ENCODE measurements at regions not wholly inside any gene's neighbourhood (a gene's known extent, or its start where the extent isn't known, plus 50 kb on each side); places are given as distances from the start of the nearest gene placed in this dataset.

- no peaks in the 10 kb centered on the region for H3K4me1 ChIP-seq (ENCODE audit: control insufficient read depth, insufficient read depth, low read depth, low read length)
- H3K4ac ChIP-seq (ENCODE audit: low read depth in 1 of 2, low read length in 2 of 2), result no peak overlapping the region
- no peaks in the 10 kb centered on the region for H3K36me3 ChIP-seq (ENCODE audit: control insufficient read depth in 1 of 2, insufficient read depth in 2 of 2, low read depth in 1 of 2, low read length in 2 of 2)
- no peak overlapping the region for H3K9ac ChIP-seq (ENCODE audit: low read length)
- no peak overlapping the region for H2BK15ac ChIP-seq (ENCODE audit: low read depth, poor library complexity, severe bottlenecking)
- no peak overlapping the region for H3K23ac ChIP-seq (ENCODE audit: low read length in 2 of 2)
- no peaks in the 10 kb centered on the region for H3K79me1 ChIP-seq (replicated peaks; ENCODE audit: low read length, poor library complexity, severe bottlenecking)
- no peak overlapping the region for H4K91ac ChIP-seq (ENCODE audit: low read length)
- H3K4me2 ChIP-seq (ENCODE audit: low read length, poor library complexity, severe bottlenecking), result no peak overlapping the region
- H3K9me3 ChIP-seq (ENCODE audit: control insufficient read depth, low read length), result peaks cover 16% of the 10 kb centered on the region
- H4K8ac ChIP-seq (ENCODE audit: low read length), result no peak overlapping the region
- no peaks in the 10 kb centered on the region for H3K27me3 ChIP-seq (ENCODE audit: control insufficient read depth in 1 of 2, insufficient read depth in 1 of 2, low read length in 2 of 2)
- no peak overlapping the region for H3K4me3 ChIP-seq (ENCODE audit: insufficient read depth in 1 of 2, low read depth in 1 of 2, low read length in 2 of 2)
- H2AK5ac ChIP-seq (ENCODE audit: low read length, severe bottlenecking), result no peak overlapping the region
- no peak overlapping the region for H3K27ac ChIP-seq (ENCODE audit: low read length, poor library complexity, severe bottlenecking)
- 94% methylated on average over 2 of the region's 3 CpGs for WGBS
- no peak overlapping the region for H2BK5ac ChIP-seq (ENCODE audit: low read depth, low read length, poor library complexity, severe bottlenecking)
- no peak overlapping the region for H2AFZ ChIP-seq (ENCODE audit: low read depth, low read length)
- no peak overlapping the region for H2BK120ac ChIP-seq (ENCODE audit: low read depth, low read length)
- H2BK12ac ChIP-seq (ENCODE audit: low read length in 2 of 2), result no peak overlapping the region
- no peak overlapping the region for H3K18ac ChIP-seq (ENCODE audit: low read depth in 1 of 2, low read length in 2 of 2)
- no peak for DNase-seq
- no peak overlapping the region for H3K14ac ChIP-seq (ENCODE audit: low read length in 2 of 2)
Measured at GRCh38 chr3:193080821-193081365, 160.1 kb upstream of the PLAAT1 start.

GRCh38 chr3:193085655-193086054 is 155.4 kb upstream of the PLAAT1 start:
- no peaks in the 10 kb centered on the region for H3K36me3 ChIP-seq (ENCODE audit: control insufficient read depth in 1 of 2, insufficient read depth in 2 of 2, low read depth in 1 of 2, low read length in 2 of 2)
- no peak overlapping the region for H2BK5ac ChIP-seq (ENCODE audit: low read depth, low read length, poor library complexity, severe bottlenecking)
- H3K4ac ChIP-seq (ENCODE audit: low read depth in 1 of 2, low read length in 2 of 2), result no peak overlapping the region
- H2BK12ac ChIP-seq (ENCODE audit: low read length in 2 of 2), result no peak overlapping the region
- peaks cover 16% of the 10 kb centered on the region for H3K9me3 ChIP-seq (ENCODE audit: control insufficient read depth, low read length)
- no peaks in the 10 kb centered on the region for H3K4me1 ChIP-seq (ENCODE audit: control insufficient read depth, insufficient read depth, low read depth, low read length)
- H2AK5ac ChIP-seq (ENCODE audit: low read length, severe bottlenecking), result no peak overlapping the region
- H3K23ac ChIP-seq (ENCODE audit: low read length in 2 of 2), result no peak overlapping the region
- H3K9ac ChIP-seq (ENCODE audit: low read length), result no peak overlapping the region
- H2AFZ ChIP-seq (ENCODE audit: low read depth, low read length), result no peak overlapping the region
- H4K91ac ChIP-seq (ENCODE audit: low read length), result no peak overlapping the region
- DNase-seq, result no peak
- no peak overlapping the region for H3K18ac ChIP-seq (ENCODE audit: low read depth in 1 of 2, low read length in 2 of 2)
- H3K4me3 ChIP-seq (ENCODE audit: insufficient read depth in 1 of 2, low read depth in 1 of 2, low read length in 2 of 2), result no peak overlapping the region
- H3K79me1 ChIP-seq (replicated peaks; ENCODE audit: low read length, poor library complexity, severe bottlenecking), result no peaks in the 10 kb centered on the region
- no peak overlapping the region for H2BK15ac ChIP-seq (ENCODE audit: low read depth, poor library complexity, severe bottlenecking)
- no peak overlapping the region for H3K14ac ChIP-seq (ENCODE audit: low read length in 2 of 2)
- H4K8ac ChIP-seq (ENCODE audit: low read length), result no peak overlapping the region
- no peak overlapping the region for H3K27ac ChIP-seq (ENCODE audit: low read length, poor library complexity, severe bottlenecking)
- H2BK120ac ChIP-seq (ENCODE audit: low read depth, low read length), result no peak overlapping the region
- H3K4me2 ChIP-seq (ENCODE audit: low read length, poor library complexity, severe bottlenecking), result no peak overlapping the region
- H3K27me3 ChIP-seq (ENCODE audit: control insufficient read depth in 1 of 2, insufficient read depth in 1 of 2, low read length in 2 of 2), result no peaks in the 10 kb centered on the region
- 63% methylated on average over 1 of the region's 2 CpGs for WGBS

GRCh38 chr3:193086681-193087080 is 154.3 kb upstream of the PLAAT1 start:
- peaks cover 16% of the 10 kb centered on the region for H3K9me3 ChIP-seq (ENCODE audit: control insufficient read depth, low read length)
- no peak overlapping the region for H3K9ac ChIP-seq (ENCODE audit: low read length)
- no peak overlapping the region for H2BK12ac ChIP-seq (ENCODE audit: low read length in 2 of 2)
- no peak overlapping the region for H2AK5ac ChIP-seq (ENCODE audit: low read length, severe bottlenecking)
- no peak overlapping the region for H2BK5ac ChIP-seq (ENCODE audit: low read depth, low read length, poor library complexity, severe bottlenecking)
- H3K4me3 ChIP-seq (ENCODE audit: insufficient read depth in 1 of 2, low read depth in 1 of 2, low read length in 2 of 2), result no peak overlapping the region
- H3K4me2 ChIP-seq (ENCODE audit: low read length, poor library complexity, severe bottlenecking), result no peak overlapping the region
- H2AFZ ChIP-seq (ENCODE audit: low read depth, low read length), result no peak overlapping the region
- H2BK120ac ChIP-seq (ENCODE audit: low read depth, low read length), result no peak overlapping the region
- DNase-seq, result no peak
- H2BK15ac ChIP-seq (ENCODE audit: low read depth, poor library complexity, severe bottlenecking), result no peak overlapping the region
- no peak overlapping the region for H3K4ac ChIP-seq (ENCODE audit: low read depth in 1 of 2, low read length in 2 of 2)
- H4K91ac ChIP-seq (ENCODE audit: low read length), result no peak overlapping the region
- no peak overlapping the region for H3K14ac ChIP-seq (ENCODE audit: low read length in 2 of 2)
- no peak overlapping the region for H3K23ac ChIP-seq (ENCODE audit: low read length in 2 of 2)
- 67% methylated on average over 3 of the region's 4 CpGs for WGBS
- no peak overlapping the region for H3K27ac ChIP-seq (ENCODE audit: low read length, poor library complexity, severe bottlenecking)
- H3K4me1 ChIP-seq (ENCODE audit: control insufficient read depth, insufficient read depth, low read depth, low read length), result no peaks in the 10 kb centered on the region
- H3K18ac ChIP-seq (ENCODE audit: low read depth in 1 of 2, low read length in 2 of 2), result no peak overlapping the region
- no peak overlapping the region for H4K8ac ChIP-seq (ENCODE audit: low read length)
- no peaks in the 10 kb centered on the region for H3K27me3 ChIP-seq (ENCODE audit: control insufficient read depth in 1 of 2, insufficient read depth in 1 of 2, low read length in 2 of 2)
- no peaks in the 10 kb centered on the region for H3K36me3 ChIP-seq (ENCODE audit: control insufficient read depth in 1 of 2, insufficient read depth in 2 of 2, low read depth in 1 of 2, low read length in 2 of 2)
- no peaks in the 10 kb centered on the region for H3K79me1 ChIP-seq (replicated peaks; ENCODE audit: low read length, poor library complexity, severe bottlenecking)

- H3K27ac ChIP-seq (ENCODE audit: low read length, poor library complexity, severe bottlenecking), result no peak overlapping the region
- H3K79me1 ChIP-seq (replicated peaks; ENCODE audit: low read length, poor library complexity, severe bottlenecking), result no peaks in the 10 kb centered on the region
- no peak overlapping the region for H4K8ac ChIP-seq (ENCODE audit: low read length)
- H2BK15ac ChIP-seq (ENCODE audit: low read depth, poor library complexity, severe bottlenecking), result no peak overlapping the region
- no peak overlapping the region for H3K18ac ChIP-seq (ENCODE audit: low read depth in 1 of 2, low read length in 2 of 2)
- no peak overlapping the region for H3K4me3 ChIP-seq (ENCODE audit: insufficient read depth in 1 of 2, low read depth in 1 of 2, low read length in 2 of 2)
- no peak overlapping the region for H3K14ac ChIP-seq (ENCODE audit: low read length in 2 of 2)
- no peak overlapping the region for H3K4me2 ChIP-seq (ENCODE audit: low read length, poor library complexity, severe bottlenecking)
- DNase-seq, result no peak
- no peak overlapping the region for H2BK5ac ChIP-seq (ENCODE audit: low read depth, low read length, poor library complexity, severe bottlenecking)
- no peak overlapping the region for H2AK5ac ChIP-seq (ENCODE audit: low read length, severe bottlenecking)
- no peak overlapping the region for H4K91ac ChIP-seq (ENCODE audit: low read length)
- no peak overlapping the region for H3K23ac ChIP-seq (ENCODE audit: low read length in 2 of 2)
- H2BK12ac ChIP-seq (ENCODE audit: low read length in 2 of 2), result no peak overlapping the region
- no peak overlapping the region for H2AFZ ChIP-seq (ENCODE audit: low read depth, low read length)
- H3K27me3 ChIP-seq (ENCODE audit: control insufficient read depth in 1 of 2, insufficient read depth in 1 of 2, low read length in 2 of 2), result no peaks in the 10 kb centered on the region
- no peak overlapping the region for H2BK120ac ChIP-seq (ENCODE audit: low read depth, low read length)
- H3K4me1 ChIP-seq (ENCODE audit: control insufficient read depth, insufficient read depth, low read depth, low read length), result no peaks in the 10 kb centered on the region
- H3K9me3 ChIP-seq (ENCODE audit: control insufficient read depth, low read length), result peaks cover 13% of the 10 kb centered on the region
- 94% methylated on average over 2 of the region's 3 CpGs for WGBS
- no peaks in the 10 kb centered on the region for H3K36me3 ChIP-seq (ENCODE audit: control insufficient read depth in 1 of 2, insufficient read depth in 2 of 2, low read depth in 1 of 2, low read length in 2 of 2)
- H3K4ac ChIP-seq (ENCODE audit: low read depth in 1 of 2, low read length in 2 of 2), result no peak overlapping the region
- H3K9ac ChIP-seq (ENCODE audit: low read length), result no peak overlapping the region
Measured at GRCh38 chr3:193087336-193087735, 153.7 kb upstream of the PLAAT1 start.
